CD4-positive, alpha-beta memory T cell (primary cell): ENCODE measurements at regions not wholly inside any gene's neighbourhood (a gene's known extent, or its start where the extent isn't known, plus 50 kb on each side); places are given as distances from the start of the nearest gene placed in this dataset.

Experiments used
- CTCF ChIA-PET: fragments of 350-600 bp; sonication (Branson Sonifier 250); formaldehyde crosslinking; loops from one replicate; lab custom pipeline; 2021; ENCODE audit warnings: inconsistent platforms; ENCODE audit not compliant: partially characterized antibody; lab: Charles Lee
- POLR2A ChIA-PET: fragments of 350-600 bp; sonication (Branson Sonifier 250); formaldehyde crosslinking; loops from one replicate; lab custom pipeline; 2021; ENCODE audit not compliant: partially characterized antibody; lab: Charles Lee
- DNase-seq, 5 donors: peaks; one replicate each; pipeline versions ENCODE4 v3.0.0 to v3.0.0-alpha.2; 2020 to 2022; ENCODE audit warnings: mixed read lengths in 1 of 5
- H3K27ac ChIP-seq: one replicate; pipeline ENCODE4 v1.7.0; 2013; ENCODE audit warnings: low read depth, low read length
- H3K27me3 ChIP-seq: 2 replicates; pipeline ENCODE4 v1.7.0; 2013; ENCODE audit warnings: mild to moderate bottlenecking, low read length, moderate library complexity; ENCODE audit not compliant: insufficient read depth
- H3K36me3 ChIP-seq: 2 replicates; pipeline ENCODE4 v1.7.0; 2013; ENCODE audit warnings: mild to moderate bottlenecking, low read length, moderate library complexity; ENCODE audit not compliant: insufficient read depth
- H3K4me1 ChIP-seq: 2 replicates; pipeline ENCODE4 v1.7.0; 2013; ENCODE audit warnings: mild to moderate bottlenecking, low read length, moderate library complexity; ENCODE audit not compliant: insufficient read depth
- H3K4me3 ChIP-seq, 2 donors: one replicate each; pipeline ENCODE4 v1.7.0; 2013; ENCODE audit warnings: low read length in 2 of 2, mild to moderate bottlenecking in 1 of 2
- H3K9me3 ChIP-seq, 2 donors: one replicate each; pipeline ENCODE4 v1.7.0; 2013; ENCODE audit warnings: low read length in 2 of 2, control low read depth in 1 of 2; ENCODE audit not compliant: control insufficient read depth in 1 of 2
- H3K27ac Mint-ChIP-seq, 7 donors: one replicate each; pipeline ENCODE4 v1.8.0; 2020 to 2021; ENCODE audit warnings: mixed read lengths in 7 of 7, mild to moderate bottlenecking in 6 of 7, inconsistent platforms in 3 of 7, moderate library complexity in 3 of 7
- H3K27me3 Mint-ChIP-seq, 2 donors: one replicate each; pipeline ENCODE4 v1.8.0; 2020 to 2021; ENCODE audit warnings: mixed read lengths in 2 of 2
- H3K36me3 Mint-ChIP-seq, 2 donors: one replicate each; pipeline ENCODE4 v1.8.0; 2020 to 2021; ENCODE audit warnings: mixed read lengths in 2 of 2, inconsistent platforms in 1 of 2, mild to moderate bottlenecking in 1 of 2
- H3K4me1 Mint-ChIP-seq, 4 donors: one replicate each; pipeline ENCODE4 v1.8.0; 2020 to 2021; ENCODE audit warnings: mixed read lengths in 4 of 4, mild to moderate bottlenecking in 1 of 4
- H3K4me3 Mint-ChIP-seq, 8 donors: one replicate each; pipeline ENCODE4 v1.8.0; 2020 to 2021; ENCODE audit warnings: mixed read lengths in 8 of 8, mild to moderate bottlenecking in 7 of 8, moderate library complexity in 6 of 8, inconsistent platforms in 3 of 8
- H3K9me3 Mint-ChIP-seq, 8 donors: one replicate each; pipeline ENCODE4 v1.8.0; 2020 to 2021; ENCODE audit warnings: mixed read lengths in 8 of 8, mild to moderate bottlenecking in 5 of 8, inconsistent platforms in 3 of 8, moderate library complexity in 1 of 8
- intact Hi-C: fragments of 100-400 bp; cut with micrococcal nuclease; formaldehyde crosslinking; loops from one replicate; pipeline ENCODE4 v1.15.1; 2023

- POLR2A ChIA-PET: no interaction called here
- H3K27me3 Mint-ChIP-seq: peaks cover 4 to 8% of the 10 kb centered on the region in 2 donors
- no peak overlapping the region for H3K27ac Mint-ChIP-seq
- DNase-seq: no peak
- no peaks in the 10 kb centered on the region for H3K36me3 ChIP-seq
- no peaks in the 10 kb centered on the region for H3K4me1 ChIP-seq
- H3K27ac ChIP-seq: no peak overlapping the region
- no peaks in the 10 kb centered on the region for H3K9me3 ChIP-seq
- intact Hi-C loops: no loop called here
- CTCF ChIA-PET: no interaction called here
- no peaks in the 10 kb centered on the region for H3K36me3 Mint-ChIP-seq
- H3K4me3 Mint-ChIP-seq: no peak overlapping the region
- H3K9me3 Mint-ChIP-seq: no peaks in the 10 kb centered on the region
- no peaks in the 10 kb centered on the region for H3K4me1 Mint-ChIP-seq
- no peak overlapping the region for H3K4me3 ChIP-seq
- H3K27me3 ChIP-seq: no peaks in the 10 kb centered on the region
Measured at GRCh38 chr5:115360046-115360685, 63.7 kb upstream of the CCDC112 start.

GRCh38 chr5:115355767-115356381, 59.4 kb upstream of the CCDC112 start:
- no peaks in the 10 kb centered on the region for H3K9me3 ChIP-seq
- Mint-ChIP-seq H3K4me3 (no peak overlapping the region), H3K36me3 (no peaks in the 10 kb centered on the region), H3K4me1 (no peaks in the 10 kb centered on the region), H3K27ac (no peak overlapping the region), H3K27me3 (peaks cover 10 to 13% of the 10 kb centered on the region in 2 donors), H3K9me3 (peaks cover 0 to 2% (median 0%) of the 10 kb centered on the region in 8 donors)
- CTCF ChIA-PET: no interaction called here
- H3K4me1 ChIP-seq: no peaks in the 10 kb centered on the region
- no peak for DNase-seq
- H3K27ac ChIP-seq: no peak overlapping the region
- POLR2A ChIA-PET: no interaction called here
- no peaks in the 10 kb centered on the region for H3K36me3 ChIP-seq
- H3K4me3 ChIP-seq: no peak overlapping the region
- intact Hi-C loops: no loop called here
- no peaks in the 10 kb centered on the region for H3K27me3 ChIP-seq

GRCh38 chr5:115355095-115355494, 58.6 kb upstream of the CCDC112 start:
- no peaks in the 10 kb centered on the region for H3K4me1 ChIP-seq
- Mint-ChIP-seq H3K4me1 (no peaks in the 10 kb centered on the region), H3K4me3 (no peak overlapping the region), H3K9me3 (peaks cover 0 to 2% (median 0%) of the 10 kb centered on the region in 8 donors), H3K27ac (no peak overlapping the region), H3K36me3 (no peaks in the 10 kb centered on the region), H3K27me3 (peaks cover 13% of the 10 kb centered on the region in 2 donors)
- H3K27me3 ChIP-seq: no peaks in the 10 kb centered on the region
- DNase-seq: no peak
- intact Hi-C loops: no loop called here
- H3K9me3 ChIP-seq: no peaks in the 10 kb centered on the region
- no peak overlapping the region for H3K27ac ChIP-seq
- ChIA-PET CTCF (no interaction called here), POLR2A (no interaction called here)
- H3K4me3 ChIP-seq: no peak overlapping the region
- H3K36me3 ChIP-seq: no peaks in the 10 kb centered on the region

- Histone ChIP-seq H3K4me3 (no peak overlapping the region), H3K36me3 (no peaks in the 10 kb centered on the region), H3K27ac (no peak overlapping the region), H3K4me1 (no peaks in the 10 kb centered on the region), H3K9me3 (no peaks in the 10 kb centered on the region), H3K27me3 (no peaks in the 10 kb centered on the region)
- no peak for DNase-seq
- Mint-ChIP-seq H3K27me3 (peaks cover 11 to 13% of the 10 kb centered on the region in 2 donors), H3K4me1 (no peaks in the 10 kb centered on the region), H3K9me3 (peaks cover 0 to 2% (median 0%) of the 10 kb centered on the region in 8 donors), H3K27ac (no peak overlapping the region), H3K4me3 (no peak overlapping the region), H3K36me3 (no peaks in the 10 kb centered on the region)
- ChIA-PET CTCF (no interaction called here), POLR2A (no interaction called here)
- intact Hi-C loops: no loop called here
Measured at GRCh38 chr5:115354246-115354645, 57.8 kb upstream of the CCDC112 start.

DNA sequence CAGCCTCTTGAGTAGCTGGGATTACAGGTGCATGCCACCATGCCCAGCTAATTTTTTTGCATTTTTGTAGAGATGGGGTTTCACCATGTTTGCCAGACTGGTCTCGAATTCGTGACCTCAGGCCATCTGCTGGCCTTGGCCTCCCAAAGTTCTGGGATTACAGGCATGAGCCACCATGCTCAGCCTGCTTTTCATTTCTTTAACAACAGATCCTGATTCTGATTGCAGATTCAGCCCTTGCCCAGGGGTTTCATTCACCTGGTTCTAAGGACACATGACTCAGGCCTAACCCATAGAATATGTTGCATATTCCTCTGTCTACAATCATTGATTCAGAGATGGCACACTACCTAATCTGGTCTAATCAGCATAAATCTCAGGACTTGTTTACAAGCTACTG, 56.1 kb upstream of the CCDC112 start:
- no peaks in the 10 kb centered on the region for H3K9me3 ChIP-seq
- no peaks in the 10 kb centered on the region for H3K27me3 ChIP-seq
- DNase-seq: no peak
- intact Hi-C loops: no loop called here
- H3K36me3 ChIP-seq: no peaks in the 10 kb centered on the region
- ChIA-PET CTCF (interaction anchor here (1.1 kb wide), 1 partner anchor 9 kb away, joined by 3 read pairs; no protein-coding TSS in a partner anchor), POLR2A (no interaction called here)
- no peak overlapping the region for H3K4me3 Mint-ChIP-seq
- no peak overlapping the region for H3K4me3 ChIP-seq
- no peak overlapping the region for H3K27ac ChIP-seq
- peaks cover 0 to 2% (median 0%) of the 10 kb centered on the region in 8 donors for H3K9me3 Mint-ChIP-seq
- H3K36me3 Mint-ChIP-seq: no peaks in the 10 kb centered on the region
- H3K4me1 ChIP-seq: no peaks in the 10 kb centered on the region
- H3K27ac Mint-ChIP-seq: no peak overlapping the region
- H3K27me3 Mint-ChIP-seq: peaks cover 12% of the 10 kb centered on the region in 2 donors
- no peaks in the 10 kb centered on the region for H3K4me1 Mint-ChIP-seq

- Mint-ChIP-seq H3K9me3 (peaks cover 0 to 2% (median 0%) of the 10 kb centered on the region in 8 donors), H3K27ac (no peak overlapping the region), H3K27me3 (peaks cover 9 to 15% of the 10 kb centered on the region in 2 donors), H3K36me3 (no peaks in the 10 kb centered on the region), H3K4me3 (no peak overlapping the region), H3K4me1 (no peaks in the 10 kb centered on the region)
- ChIA-PET POLR2A (no interaction called here), CTCF (interaction anchor here (1.1 kb wide), 1 partner anchor 8 kb away, joined by 3 read pairs; no protein-coding TSS in a partner anchor)
- no peaks in the 10 kb centered on the region for H3K9me3 ChIP-seq
- DNase-seq: no peak
- no peaks in the 10 kb centered on the region for H3K36me3 ChIP-seq
- H3K27ac ChIP-seq: no peak overlapping the region
- no peaks in the 10 kb centered on the region for H3K27me3 ChIP-seq
- H3K4me3 ChIP-seq: no peak overlapping the region
- H3K4me1 ChIP-seq: no peaks in the 10 kb centered on the region
- intact Hi-C loops: no loop called here
Measured at GRCh38 chr5:115351356-115352195, 55.1 kb upstream of the CCDC112 start.

- Mint-ChIP-seq H3K9me3 (peaks cover 0 to 7% (median 0%) of the 10 kb centered on the region in 8 donors), H3K27me3 (peaks cover 9 to 18% of the 10 kb centered on the region in 2 donors), H3K4me3 (no peak overlapping the region), H3K36me3 (no peaks in the 10 kb centered on the region), H3K4me1 (no peaks in the 10 kb centered on the region), H3K27ac (no peak overlapping the region)
- POLR2A ChIA-PET: no interaction called here
- Histone ChIP-seq H3K36me3 (no peaks in the 10 kb centered on the region), H3K27ac (no peak overlapping the region), H3K4me3 (no peak overlapping the region), H3K27me3 (no peaks in the 10 kb centered on the region), H3K9me3 (no peaks in the 10 kb centered on the region), H3K4me1 (no peaks in the 10 kb centered on the region)
- DNase-seq: no peak
- intact Hi-C loops: no loop called here
- CTCF ChIA-PET: no interaction called here
Measured at GRCh38 chr5:115350894-115351293, 54.4 kb upstream of the CCDC112 start.
